ENCODE measurements at regions not wholly inside any gene's neighbourhood (a gene's known extent, or its start where the extent isn't known, plus 50 kb on each side); places are given as distances from the start of the nearest gene placed in this dataset.
A peak's percentile ranks its signal among the peaks of the same experiment; 100 is the strongest.
"Not testable (repeated sequence)": the region's sequence is repeated elsewhere in the genome, so short reads cannot be mapped to it uniquely, and the experiment has no call there.

- Histone ChIP-seq H3K27ac (ENCODE audit: low read length) (no peak overlapping the region), H3K36me3 (ENCODE audit: control insufficient read depth in 2 of 2, extremely low read depth in 1 of 2, insufficient read depth in 1 of 2, low read length in 1 of 2) (no peaks in the 10 kb centered on the region), H3K4me1 (ENCODE audit: control insufficient read depth in 1 of 2, extremely low read depth in 1 of 2, insufficient read depth in 2 of 2, low read length in 2 of 2) (no peaks in the 10 kb centered on the region), H3K27me3 (replicated peaks in 1 of 2; ENCODE audit: control insufficient read depth in 2 of 2, extremely low read depth in 1 of 2, insufficient read depth in 2 of 2, low read length in 1 of 2) (no peaks in the 10 kb centered on the region), H3K9me3 (no peaks in the 10 kb centered on the region), H3K4me3 (ENCODE audit: control insufficient read depth in 1 of 2, extremely low read depth in 1 of 2, low read length in 1 of 2) (no peak overlapping the region)
- DNase-seq (no peak), ATAC-seq (replicated peaks in 1 of 4) (no peak)
- Mint-ChIP-seq H3K36me3 (no peaks in the 10 kb centered on the region), H3K27ac (no peak overlapping the region), H3K27me3 (no peaks in the 10 kb centered on the region), H3K4me3 (no peak overlapping the region), H3K9me3 (peaks cover 0 to 5% (median 0%) of the 10 kb centered on the region in 3 donors), H3K4me1 (no peaks in the 10 kb centered on the region)
- CTCF ChIA-PET: no interaction called here
- WGBS (ENCODE audit: insufficient coverage): 100% methylated on average over 1 of the region's 3 CpGs
- POLR2A ChIA-PET: no interaction called here
Observed at GRCh38 chr3:177402533-177402932, 205.3 kb upstream of the TBL1XR1 start.

GRCh38 chr3:177405191-177405672, 207.9 kb upstream of the TBL1XR1 start:
- Histone ChIP-seq H3K4me3 (ENCODE audit: control insufficient read depth in 1 of 2, extremely low read depth in 1 of 2, low read length in 1 of 2) (no peak overlapping the region), H3K27ac (ENCODE audit: low read length) (no peak overlapping the region), H3K4me1 (ENCODE audit: control insufficient read depth in 1 of 2, extremely low read depth in 1 of 2, insufficient read depth in 2 of 2, low read length in 2 of 2) (no peaks in the 10 kb centered on the region), H3K27me3 (replicated peaks in 1 of 2; ENCODE audit: control insufficient read depth in 2 of 2, extremely low read depth in 1 of 2, insufficient read depth in 2 of 2, low read length in 1 of 2) (no peaks in the 10 kb centered on the region), H3K9me3 (no peaks in the 10 kb centered on the region), H3K36me3 (ENCODE audit: control insufficient read depth in 2 of 2, extremely low read depth in 1 of 2, insufficient read depth in 1 of 2, low read length in 1 of 2) (no peaks in the 10 kb centered on the region)
- Mint-ChIP-seq H3K4me3 (no peak overlapping the region), H3K27me3 (no peaks in the 10 kb centered on the region), H3K27ac (no peak overlapping the region), H3K9me3 (peaks cover 0 to 5% (median 0%) of the 10 kb centered on the region in 3 donors), H3K36me3 (no peaks in the 10 kb centered on the region), H3K4me1 (peaks cover 0 to 1% (median under 1%) of the 10 kb centered on the region in 3 donors)
- WGBS (ENCODE audit: insufficient coverage): no CpG with 5 or more reads among the region's 3 CpGs
- POLR2A ChIA-PET: interaction anchor here in 1 of 2 donors (0.6 kb wide), 3 partner anchors 13 to 1466 kb away, joined by 3 to 4 read pairs (median 3); no protein-coding TSS in a partner anchor
- ATAC-seq (replicated peaks in 1 of 4): no peak
- DNase-seq: no peak
- CTCF ChIA-PET: interaction anchor here in 1 of 2 donors (1.1 kb wide), 1 partner anchor 483 kb away, joined by 3 read pairs; no protein-coding TSS in a partner anchor

GRCh38 chr3:177410730-177411129, 213.4 kb upstream of the TBL1XR1 start:
- Mint-ChIP-seq H3K27me3 (no peaks in the 10 kb centered on the region), H3K4me1 (peaks cover 10 to 12% (median 11%) of the 10 kb centered on the region in 3 donors), H3K36me3 (no peaks in the 10 kb centered on the region), H3K4me3 (peak overlapping the region in 1 of 3 donors; percentile 60), H3K9me3 (no peaks in the 10 kb centered on the region), H3K27ac (peak overlapping the region; percentile 3 to 62)
- peak in 3 of 4 experiments; percentile 52 to 68 (median 62) for ATAC-seq (replicated peaks in 1 of 4)
- DNase-seq: peak in 12 of 35 experiments; percentile 1 to 36 (median 7)
- H3K4me3 ChIP-seq (ENCODE audit: control insufficient read depth in 1 of 2, extremely low read depth in 1 of 2, low read length in 1 of 2): no peak overlapping the region
- H3K27ac ChIP-seq (ENCODE audit: low read length): no peak overlapping the region
- H3K4me1 ChIP-seq (ENCODE audit: control insufficient read depth in 1 of 2, extremely low read depth in 1 of 2, insufficient read depth in 2 of 2, low read length in 2 of 2): peaks cover 5% of the 10 kb centered on the region in 2 experiments
- CTCF ChIA-PET: no interaction called here
- H3K36me3 ChIP-seq (ENCODE audit: control insufficient read depth in 2 of 2, extremely low read depth in 1 of 2, insufficient read depth in 1 of 2, low read length in 1 of 2): no peaks in the 10 kb centered on the region
- no peaks in the 10 kb centered on the region for H3K9me3 ChIP-seq
- POLR2A ChIA-PET: interaction anchor here in 1 of 2 donors (0.6 kb wide), 1 partner anchor 21 kb away, joined by 3 read pairs; no protein-coding TSS in a partner anchor
- 40% methylated on average over 1 of the region's 4 CpGs for WGBS (ENCODE audit: insufficient coverage)
- no peaks in the 10 kb centered on the region for H3K27me3 ChIP-seq (replicated peaks in 1 of 2; ENCODE audit: control insufficient read depth in 2 of 2, extremely low read depth in 1 of 2, insufficient read depth in 2 of 2, low read length in 1 of 2)

- Mint-ChIP-seq H3K9me3 (no peaks in the 10 kb centered on the region), H3K36me3 (no peaks in the 10 kb centered on the region), H3K27ac (peak overlapping the region in 1 of 2 donors; percentile 5), H3K27me3 (no peaks in the 10 kb centered on the region), H3K4me3 (no peak overlapping the region), H3K4me1 (peaks cover 10 to 12% (median 11%) of the 10 kb centered on the region in 3 donors)
- Histone ChIP-seq H3K36me3 (ENCODE audit: control insufficient read depth in 2 of 2, extremely low read depth in 1 of 2, insufficient read depth in 1 of 2, low read length in 1 of 2) (no peaks in the 10 kb centered on the region), H3K9me3 (no peaks in the 10 kb centered on the region), H3K27ac (ENCODE audit: low read length) (no peak overlapping the region), H3K27me3 (replicated peaks in 1 of 2; ENCODE audit: control insufficient read depth in 2 of 2, extremely low read depth in 1 of 2, insufficient read depth in 2 of 2, low read length in 1 of 2) (no peaks in the 10 kb centered on the region), H3K4me3 (ENCODE audit: control insufficient read depth in 1 of 2, extremely low read depth in 1 of 2, low read length in 1 of 2) (no peak overlapping the region), H3K4me1 (ENCODE audit: control insufficient read depth in 1 of 2, extremely low read depth in 1 of 2, insufficient read depth in 2 of 2, low read length in 2 of 2) (peaks cover 5% of the 10 kb centered on the region in 2 experiments)
- ChIA-PET POLR2A (interaction anchor here in 1 of 2 donors (0.6 kb wide), 1 partner anchor 299 kb away, joined by 4 read pairs; no protein-coding TSS in a partner anchor), CTCF (interaction anchor here in 1 of 2 donors (0.6 kb wide), 1 partner anchor 73 kb away, joined by 3 read pairs; no protein-coding TSS in a partner anchor)
- no peak for ATAC-seq (replicated peaks in 1 of 4)
- no peak for DNase-seq
- WGBS (ENCODE audit: insufficient coverage): 100% methylated on average over 1 of the region's 3 CpGs
Observed at GRCh38 chr3:177411201-177411600, 213.9 kb upstream of the TBL1XR1 start.

GRCh38 chr3:177412677-177413170, 215.4 kb upstream of the TBL1XR1 start:
- CTCF ChIA-PET, H3K27me3 Mint-ChIP-seq: not testable (repeated sequence)
- 95% methylated on average over 13 of the region's 32 CpGs for WGBS (ENCODE audit: insufficient coverage)

GRCh38 chr3:177414093-177414492, 216.8 kb upstream of the TBL1XR1 start:
- no peak for ATAC-seq (replicated peaks in 1 of 4)
- Mint-ChIP-seq H3K27me3 (no peaks in the 10 kb centered on the region), H3K27ac (no peak overlapping the region), H3K4me1 (peaks cover 10 to 12% (median 11%) of the 10 kb centered on the region in 3 donors), H3K9me3 (no peaks in the 10 kb centered on the region), H3K36me3 (no peaks in the 10 kb centered on the region), H3K4me3 (no peak overlapping the region)
- ChIA-PET POLR2A (no interaction called here), CTCF (no interaction called here)
- no peaks in the 10 kb centered on the region for H3K9me3 ChIP-seq
- no peak for DNase-seq
- no peaks in the 10 kb centered on the region for H3K36me3 ChIP-seq (ENCODE audit: control insufficient read depth in 2 of 2, extremely low read depth in 1 of 2, insufficient read depth in 1 of 2, low read length in 1 of 2)
- H3K27me3 ChIP-seq (replicated peaks in 1 of 2; ENCODE audit: control insufficient read depth in 2 of 2, extremely low read depth in 1 of 2, insufficient read depth in 2 of 2, low read length in 1 of 2): no peaks in the 10 kb centered on the region
- no peak overlapping the region for H3K27ac ChIP-seq (ENCODE audit: low read length)
- peaks cover 5% of the 10 kb centered on the region in 2 experiments for H3K4me1 ChIP-seq (ENCODE audit: control insufficient read depth in 1 of 2, extremely low read depth in 1 of 2, insufficient read depth in 2 of 2, low read length in 2 of 2)
- 100% methylated on average over 2 of the region's 6 CpGs for WGBS (ENCODE audit: insufficient coverage)
- H3K4me3 ChIP-seq (ENCODE audit: control insufficient read depth in 1 of 2, extremely low read depth in 1 of 2, low read length in 1 of 2): no peak overlapping the region

More at GRCh38 chr3:177412677-177413170, 215.4 kb upstream of the TBL1XR1 start:
- DNase-seq; H3K27ac Mint-ChIP-seq; H3K4me3 ChIP-seq (ENCODE audit: control insufficient read depth in 1 of 2, extremely low read depth in 1 of 2, low read length in 1 of 2); H3K4me1 ChIP-seq (ENCODE audit: control insufficient read depth in 1 of 2, extremely low read depth in 1 of 2, insufficient read depth in 2 of 2, low read length in 2 of 2); ATAC-seq (replicated peaks in 1 of 4); H3K9me3 ChIP-seq; H3K36me3 ChIP-seq (ENCODE audit: control insufficient read depth in 2 of 2, extremely low read depth in 1 of 2, insufficient read depth in 1 of 2, low read length in 1 of 2); H3K27ac ChIP-seq (ENCODE audit: low read length); H3K9me3 Mint-ChIP-seq; H3K4me3 Mint-ChIP-seq; H3K36me3 Mint-ChIP-seq; POLR2A ChIA-PET; H3K27me3 ChIP-seq (replicated peaks in 1 of 2; ENCODE audit: control insufficient read depth in 2 of 2, extremely low read depth in 1 of 2, insufficient read depth in 2 of 2, low read length in 1 of 2): not testable (repeated sequence)
- H3K4me1 Mint-ChIP-seq: peaks cover 10 to 12% (median 11%) of the 10 kb centered on the region in 3 donors
